HEK293 (cell line): ENCODE measurements at regions not wholly inside any gene's neighbourhood (a gene's known extent, or its start where the extent isn't known, plus 50 kb on each side); places are given as distances from the start of the nearest gene placed in this dataset.

Experiments
- CTCF ChIA-PET: fragments of 350-600 bp; formaldehyde crosslinking; extraction: SDS; loops from one replicate; lab custom pipeline; 2021; ENCODE audit warnings: antibody characterized with exemption; lab: Yijun Ruan, JAX
- POLR2A ChIA-PET: fragments of 300-600 bp; formaldehyde crosslinking; extraction: SDS; loops from one replicate; lab custom pipeline; 2020; ENCODE audit warnings: antibody characterized with exemption, inconsistent platforms; lab: Yijun Ruan, JAX
- H3K27ac ChIP-seq: fragments of 200-500 bp; sonication (Bioruptor generic); 2 replicates; pipeline ENCODE4 v1.5.1; 2014; ENCODE audit warnings: low read depth, low read length, control low read depth, inconsistent platforms; ENCODE audit errors: extremely low read depth
- H3K36me3 ChIP-seq, 2 experiments: fragments of 200-500 bp in 1 of 2; sonication (Bioruptor generic) in 1 of 2; 1 replicate in 1 of 2; 2 replicates in 1 of 2; pipeline ENCODE4 v1.5.1; 2014 to 2017; ENCODE audit warnings: inconsistent platforms in 2 of 2, low read length in 2 of 2; ENCODE audit not compliant: control insufficient read depth in 2 of 2, insufficient read depth in 1 of 2
- H3K4me1 ChIP-seq: fragments of 200-500 bp; sonication (Bioruptor generic); 2 replicates; pipeline ENCODE4 v1.5.1; 2014; ENCODE audit warnings: mild to moderate bottlenecking, low read length, inconsistent platforms; ENCODE audit not compliant: control insufficient read depth, insufficient read depth
- H3K4me3 ChIP-seq: 2 replicates; pipeline ENCODE4 v1.5.1; 2011; ENCODE audit warnings: low read depth, mild to moderate bottlenecking, control low read depth, low read length, moderate library complexity
- H3K9me3 ChIP-seq: fragments of 200-500 bp; sonication (Bioruptor generic); 2 replicates; pipeline ENCODE4 v1.5.1; 2014; ENCODE audit warnings: low read depth, low read length, inconsistent platforms; ENCODE audit not compliant: control insufficient read depth, insufficient read depth
- FEZF1 ChIP-seq: fragments of 450-650 bp; formaldehyde crosslinking; IDR thresholded peaks from 2 replicates; pipeline ENCODE4 v1.5.1; 2016; ENCODE audit warnings: missing biosample characterization, missing genetic modification characterization
- TRIM28 ChIP-seq: IDR thresholded peaks from 2 replicates; pipeline ENCODE4 v1.6.1; 2011; ENCODE audit warnings: low read length, control low read depth, borderline replicate concordance
- ZBTB17 ChIP-seq: fragments of 450-650 bp; formaldehyde crosslinking; IDR thresholded peaks from 2 replicates; pipeline ENCODE4 v1.5.1; 2016; ENCODE audit warnings: missing biosample characterization, missing genetic modification characterization
- ZNF121 ChIP-seq: fragments of 450-650 bp; formaldehyde crosslinking; IDR thresholded peaks from 2 replicates; pipeline ENCODE4 v1.5.1; 2016; ENCODE audit warnings: missing biosample characterization, missing genetic modification characterization
- ZNF132 ChIP-seq: fragments of 450-650 bp; formaldehyde crosslinking; IDR thresholded peaks from 2 replicates; pipeline ENCODE4 v1.5.1; 2017; ENCODE audit warnings: missing biosample characterization, missing genetic modification characterization, borderline replicate concordance
- ZNF324 ChIP-seq: fragments of 450-650 bp; formaldehyde crosslinking; IDR thresholded peaks from 2 replicates; pipeline ENCODE4 v1.5.1; 2016; ENCODE audit warnings: missing biosample characterization, missing genetic modification characterization
- ZNF350 ChIP-seq: fragments of 450-650 bp; formaldehyde crosslinking; IDR thresholded peaks from 2 replicates; pipeline ENCODE4 v1.5.0; 2017; ENCODE audit warnings: missing biosample characterization, mild to moderate bottlenecking, missing genetic modification characterization
- ZNF394 ChIP-seq: fragments of 450-650 bp; formaldehyde crosslinking; IDR thresholded peaks from 2 replicates; pipeline ENCODE4 v1.5.1; 2016; ENCODE audit warnings: missing biosample characterization, missing genetic modification characterization, mild to moderate bottlenecking, moderate library complexity, borderline replicate concordance
- ZNF416 ChIP-seq: fragments of 450-650 bp; formaldehyde crosslinking; IDR thresholded peaks from 2 replicates; pipeline ENCODE4 v1.5.1; 2016; ENCODE audit warnings: missing biosample characterization, missing genetic modification characterization
- ZNF423 ChIP-seq: fragments of 450-650 bp; formaldehyde crosslinking; IDR thresholded peaks from 2 replicates; pipeline ENCODE4 v1.5.1; 2016; ENCODE audit warnings: missing biosample characterization, missing genetic modification characterization
- ZNF501 ChIP-seq: fragments of 450-650 bp; formaldehyde crosslinking; IDR thresholded peaks from 2 replicates; pipeline ENCODE4 v1.5.1; 2016; ENCODE audit warnings: missing biosample characterization, missing genetic modification characterization
- ZNF521 ChIP-seq: fragments of 450-650 bp; formaldehyde crosslinking; IDR thresholded peaks from 2 replicates; pipeline ENCODE4 v1.5.1; 2017; ENCODE audit warnings: missing biosample characterization, mild to moderate bottlenecking, missing genetic modification characterization
- ZNF530 ChIP-seq: fragments of 450-650 bp; formaldehyde crosslinking; IDR thresholded peaks from 2 replicates; pipeline ENCODE4 v1.5.1; 2016; ENCODE audit warnings: low read depth, missing biosample characterization, missing genetic modification characterization
- ZNF621 ChIP-seq: fragments of 450-650 bp; formaldehyde crosslinking; IDR thresholded peaks from 2 replicates; pipeline ENCODE4 v1.5.1; 2017; ENCODE audit warnings: missing biosample characterization, missing genetic modification characterization
- ZNF747 ChIP-seq: fragments of 450-650 bp; formaldehyde crosslinking; IDR thresholded peaks from 2 replicates; pipeline ENCODE4 v1.5.1; 2016; ENCODE audit warnings: missing biosample characterization, missing genetic modification characterization
- ZNF830 ChIP-seq: fragments of 450-650 bp; IDR thresholded peaks from 2 replicates; pipeline ENCODE4 v1.5.0; 2018; ENCODE audit warnings: missing biosample characterization, missing genetic modification characterization, low read depth, mild to moderate bottlenecking, moderate library complexity
- ZSCAN16 ChIP-seq: fragments of 450-650 bp; formaldehyde crosslinking; IDR thresholded peaks from 2 replicates; pipeline ENCODE4 v1.5.1; 2016; ENCODE audit warnings: missing biosample characterization, missing genetic modification characterization
- TF ChIP-seq, protein P1 (sequence below): fragments of 450-650 bp; formaldehyde crosslinking; IDR thresholded peaks from 2 replicates; pipeline ENCODE4 v1.5.0; 2017; ENCODE audit warnings: missing biosample characterization, missing genetic modification characterization, borderline replicate concordance
- TF ChIP-seq, protein P2 (sequence below): fragments of 450-650 bp; formaldehyde crosslinking; IDR thresholded peaks from 2 replicates; pipeline ENCODE4 v1.5.1; 2016; ENCODE audit warnings: missing biosample characterization, missing genetic modification characterization, low read depth
- TF ChIP-seq, protein P3 (sequence below): fragments of 450-650 bp; formaldehyde crosslinking; IDR thresholded peaks from 2 replicates; pipeline ENCODE4 v1.5.1; 2016; ENCODE audit warnings: missing biosample characterization, missing genetic modification characterization
- TF ChIP-seq, protein P4 (sequence below): fragments of 450-650 bp; formaldehyde crosslinking; IDR thresholded peaks from 2 replicates; pipeline ENCODE4; 2016; ENCODE audit warnings: missing biosample characterization, missing genetic modification characterization

DNA sequence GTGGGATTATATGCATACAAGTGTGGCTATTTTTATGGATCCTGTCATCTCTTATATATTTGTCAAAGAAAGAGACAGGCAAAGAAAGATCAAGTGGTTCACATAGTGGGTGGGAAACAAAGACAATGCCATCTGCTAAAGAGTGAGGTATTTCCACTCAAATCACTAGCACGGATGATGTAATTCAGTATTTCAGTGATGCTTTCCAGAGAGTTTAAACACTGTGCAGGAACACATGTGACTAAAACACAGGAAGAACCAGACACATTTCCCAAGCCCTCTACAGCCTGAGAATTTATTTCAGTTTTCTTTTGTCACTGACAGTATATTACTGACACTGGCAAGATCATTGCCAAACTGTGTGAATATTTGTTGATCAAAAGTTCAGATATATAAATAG, 885.7 kb upstream of the CELF2 start (continued):
- TF ChIP-seq, protein P1, sequence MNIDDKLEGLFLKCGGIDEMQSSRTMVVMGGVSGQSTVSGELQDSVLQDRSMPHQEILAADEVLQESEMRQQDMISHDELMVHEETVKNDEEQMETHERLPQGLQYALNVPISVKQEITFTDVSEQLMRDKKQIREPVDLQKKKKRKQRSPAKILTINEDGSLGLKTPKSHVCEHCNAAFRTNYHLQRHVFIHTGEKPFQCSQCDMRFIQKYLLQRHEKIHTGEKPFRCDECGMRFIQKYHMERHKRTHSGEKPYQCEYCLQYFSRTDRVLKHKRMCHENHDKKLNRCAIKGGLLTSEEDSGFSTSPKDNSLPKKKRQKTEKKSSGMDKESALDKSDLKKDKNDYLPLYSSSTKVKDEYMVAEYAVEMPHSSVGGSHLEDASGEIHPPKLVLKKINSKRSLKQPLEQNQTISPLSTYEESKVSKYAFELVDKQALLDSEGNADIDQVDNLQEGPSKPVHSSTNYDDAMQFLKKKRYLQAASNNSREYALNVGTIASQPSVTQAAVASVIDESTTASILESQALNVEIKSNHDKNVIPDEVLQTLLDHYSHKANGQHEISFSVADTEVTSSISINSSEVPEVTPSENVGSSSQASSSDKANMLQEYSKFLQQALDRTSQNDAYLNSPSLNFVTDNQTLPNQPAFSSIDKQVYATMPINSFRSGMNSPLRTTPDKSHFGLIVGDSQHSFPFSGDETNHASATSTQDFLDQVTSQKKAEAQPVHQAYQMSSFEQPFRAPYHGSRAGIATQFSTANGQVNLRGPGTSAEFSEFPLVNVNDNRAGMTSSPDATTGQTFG (tag by site-specific recombination): no peak

DNA sequence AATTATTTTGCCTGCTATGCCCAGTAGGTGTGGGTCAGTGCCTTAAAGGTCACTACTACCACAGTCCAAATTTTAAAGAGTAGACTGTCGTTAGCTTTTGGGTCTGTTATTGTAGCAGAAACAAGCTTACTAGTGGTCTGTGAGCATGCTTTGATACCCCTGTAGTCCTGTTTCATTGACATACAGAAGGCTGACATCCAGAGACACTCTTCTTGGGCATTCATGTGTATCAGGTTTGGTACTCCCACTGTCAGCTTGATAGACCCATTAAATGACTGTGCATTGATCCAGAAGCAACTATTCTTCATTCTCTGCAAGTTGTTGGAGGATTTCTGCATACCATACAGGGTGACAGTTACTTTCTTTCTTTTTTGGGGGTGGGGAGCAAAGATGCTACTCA, 884.4 kb upstream of the CELF2 start:
- POLR2A ChIA-PET: no interaction called here
- Histone ChIP-seq H3K9me3 (no peaks in the 10 kb centered on the region), H3K4me1 (no peaks in the 10 kb centered on the region)
- TF ChIP-seq FEZF1 (tag by site-specific recombination) (no peak), ZNF121 (tag by site-specific recombination) (no peak), TRIM28 (no peak), ZNF423 (tag by site-specific recombination) (no peak), ZNF830 (tag by site-specific recombination) (no peak), ZNF394 (no peak), ZNF501 (tag by site-specific recombination) (no peak), ZNF747 (tag by site-specific recombination) (no peak), ZNF324 (tag by site-specific recombination) (no peak)
- TF ChIP-seq, all 188 proteins: peak for 0
- no peaks in the 10 kb centered on the region for H3K36me3 ChIP-seq
- CTCF ChIA-PET: interaction anchor here (0.6 kb wide), 1 partner anchor 1624 kb away, joined by 6 read pairs; no protein-coding TSS in a partner anchor
- H3K27ac ChIP-seq: no peak overlapping the region
- no peak overlapping the region for H3K4me3 ChIP-seq

DNA sequence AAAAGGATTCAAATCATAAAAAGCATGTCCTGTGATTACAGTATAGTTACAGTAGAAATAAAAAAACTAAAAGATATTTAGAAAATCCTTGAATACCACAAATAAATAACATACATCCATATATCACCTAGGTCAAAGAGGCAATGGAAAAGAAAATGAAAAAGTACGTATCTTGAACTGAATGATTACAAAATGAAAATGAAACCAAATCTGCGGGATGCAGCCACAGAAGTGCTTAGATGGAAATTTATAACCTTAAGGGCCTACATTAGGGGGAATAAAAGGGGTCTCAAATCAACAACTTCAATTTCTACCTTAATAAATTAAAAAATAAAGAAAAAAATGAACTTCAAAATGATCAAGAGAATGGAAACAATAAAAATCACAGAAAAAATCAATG, 879.0 kb upstream of the CELF2 start:
- no peaks in the 10 kb centered on the region for H3K36me3 ChIP-seq
- no peak overlapping the region for H3K27ac ChIP-seq
- H3K4me3 ChIP-seq: no peak overlapping the region
- CTCF ChIA-PET: no interaction called here
- TF ChIP-seq ZBTB17 (tag by site-specific recombination) (no peak), ZNF423 (tag by site-specific recombination) (no peak), ZNF530 (no peak), ZNF350 (no peak), ZNF521 (tag by site-specific recombination) (no peak), ZNF416 (tag by site-specific recombination) (no peak), ZNF132 (tag by site-specific recombination) (no peak), ZNF621 (tag by site-specific recombination) (no peak), ZSCAN16 (no peak)
- TF ChIP-seq, protein P2, sequence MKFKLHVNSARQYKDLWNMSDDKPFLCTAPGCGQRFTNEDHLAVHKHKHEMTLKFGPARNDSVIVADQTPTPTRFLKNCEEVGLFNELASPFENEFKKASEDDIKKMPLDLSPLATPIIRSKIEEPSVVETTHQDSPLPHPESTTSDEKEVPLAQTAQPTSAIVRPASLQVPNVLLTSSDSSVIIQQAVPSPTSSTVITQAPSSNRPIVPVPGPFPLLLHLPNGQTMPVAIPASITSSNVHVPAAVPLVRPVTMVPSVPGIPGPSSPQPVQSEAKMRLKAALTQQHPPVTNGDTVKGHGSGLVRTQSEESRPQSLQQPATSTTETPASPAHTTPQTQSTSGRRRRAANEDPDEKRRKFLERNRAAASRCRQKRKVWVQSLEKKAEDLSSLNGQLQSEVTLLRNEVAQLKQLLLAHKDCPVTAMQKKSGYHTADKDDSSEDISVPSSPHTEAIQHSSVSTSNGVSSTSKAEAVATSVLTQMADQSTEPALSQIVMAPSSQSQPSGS: no peak
- TF ChIP-seq, protein P3, sequence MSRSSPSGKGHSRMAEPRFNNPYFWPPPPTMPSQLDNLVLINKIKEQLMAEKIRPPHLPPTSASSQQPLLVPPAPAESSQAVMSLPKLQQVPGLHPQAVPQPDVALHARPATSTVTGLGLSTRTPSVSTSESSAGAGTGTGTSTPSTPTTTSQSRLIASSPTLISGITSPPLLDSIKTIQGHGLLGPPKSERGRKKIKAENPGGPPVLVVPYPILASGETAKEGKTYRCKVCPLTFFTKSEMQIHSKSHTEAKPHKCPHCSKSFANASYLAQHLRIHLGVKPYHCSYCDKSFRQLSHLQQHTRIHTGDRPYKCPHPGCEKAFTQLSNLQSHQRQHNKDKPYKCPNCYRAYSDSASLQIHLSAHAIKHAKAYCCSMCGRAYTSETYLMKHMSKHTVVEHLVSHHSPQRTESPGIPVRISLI (tag by site-specific recombination): no peak
- TF ChIP-seq, protein P4, sequence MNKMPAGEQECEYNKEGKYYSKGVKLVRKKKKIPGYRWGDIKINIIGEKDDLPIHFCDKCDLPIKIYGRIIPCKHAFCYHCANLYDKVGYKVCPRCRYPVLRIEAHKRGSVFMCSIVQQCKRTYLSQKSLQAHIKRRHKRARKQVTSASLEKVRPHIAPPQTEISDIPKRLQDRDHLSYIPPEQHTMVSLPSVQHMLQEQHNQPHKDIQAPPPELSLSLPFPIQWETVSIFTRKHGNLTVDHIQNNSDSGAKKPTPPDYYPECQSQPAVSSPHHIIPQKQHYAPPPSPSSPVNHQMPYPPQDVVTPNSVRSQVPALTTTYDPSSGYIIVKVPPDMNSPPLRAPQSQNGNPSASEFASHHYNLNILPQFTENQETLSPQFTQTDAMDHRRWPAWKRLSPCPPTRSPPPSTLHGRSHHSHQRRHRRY (tag by site-specific recombination): no peak
- no peaks in the 10 kb centered on the region for H3K9me3 ChIP-seq
- no peaks in the 10 kb centered on the region for H3K4me1 ChIP-seq
- POLR2A ChIA-PET: no interaction called here
